ENCODE measurements at regions not wholly inside any gene's neighbourhood (a gene's known extent, or its start where the extent isn't known, plus 50 kb on each side); places are given as distances from the start of the nearest gene placed in this dataset.

GRCh38 chr20:24873025-24873620 lies 75.9 kb upstream of the CST7 start:
- DNase-seq: no peak

DNA sequence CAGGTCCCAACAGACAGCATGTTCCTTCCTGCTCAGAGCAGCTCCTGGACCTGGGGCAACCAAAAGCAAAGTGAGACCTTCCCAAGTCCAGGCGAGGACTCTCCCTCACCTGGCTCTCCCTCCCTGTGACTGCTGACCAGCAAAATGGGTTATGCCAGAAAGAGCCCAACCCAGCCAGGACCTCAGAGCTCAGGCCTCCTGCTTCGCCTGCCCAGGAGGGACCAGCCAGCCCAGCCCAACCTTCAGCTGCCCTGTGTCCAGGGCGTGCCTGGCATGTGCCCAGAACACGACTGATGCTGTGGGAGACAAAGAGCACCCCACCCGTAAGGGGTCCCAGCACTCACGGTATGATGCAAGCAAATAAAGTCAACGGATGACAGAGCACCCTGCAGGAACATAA lies 74.0 kb upstream of the CST7 start:
- no peak for DNase-seq

DNA sequence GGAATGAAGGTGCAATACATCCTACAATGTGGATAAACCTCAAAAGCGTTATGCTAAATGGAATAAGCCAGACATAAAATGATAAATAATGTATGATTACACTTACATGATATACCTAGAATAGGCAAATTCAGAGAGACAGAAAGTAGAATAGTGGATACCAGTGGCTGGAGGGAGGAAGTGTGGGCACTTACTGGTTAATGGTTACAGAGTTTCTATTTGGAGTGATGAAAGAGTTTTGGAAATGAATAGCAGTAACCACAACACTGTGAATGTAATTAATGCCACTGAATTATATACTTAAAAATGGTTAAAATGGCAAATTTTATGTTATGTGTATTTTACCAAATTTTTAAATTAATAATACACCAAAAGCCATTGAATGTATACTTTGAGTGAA lies 71.4 kb upstream of the CST7 start:
- DNase-seq: no peak

DNA sequence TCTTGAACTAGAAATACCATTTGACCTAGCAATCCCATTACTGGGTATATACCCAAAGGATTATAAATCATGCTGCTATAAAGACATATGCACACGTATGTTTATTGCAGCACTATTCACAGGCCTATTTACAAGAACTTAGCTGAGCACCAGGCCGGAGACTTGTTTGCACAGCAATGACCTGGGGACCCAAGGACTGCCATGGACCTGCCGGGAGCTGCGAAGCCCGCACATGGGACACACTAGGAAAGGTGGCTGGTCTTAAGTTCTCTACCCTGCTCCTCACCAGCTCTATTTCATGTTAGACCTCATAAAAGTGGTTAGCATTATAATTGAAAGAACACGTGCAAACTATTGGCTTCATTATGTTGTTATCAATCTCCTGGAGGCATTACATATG lies 70.4 kb upstream of the CST7 start:
- no peak for DNase-seq

DNA sequence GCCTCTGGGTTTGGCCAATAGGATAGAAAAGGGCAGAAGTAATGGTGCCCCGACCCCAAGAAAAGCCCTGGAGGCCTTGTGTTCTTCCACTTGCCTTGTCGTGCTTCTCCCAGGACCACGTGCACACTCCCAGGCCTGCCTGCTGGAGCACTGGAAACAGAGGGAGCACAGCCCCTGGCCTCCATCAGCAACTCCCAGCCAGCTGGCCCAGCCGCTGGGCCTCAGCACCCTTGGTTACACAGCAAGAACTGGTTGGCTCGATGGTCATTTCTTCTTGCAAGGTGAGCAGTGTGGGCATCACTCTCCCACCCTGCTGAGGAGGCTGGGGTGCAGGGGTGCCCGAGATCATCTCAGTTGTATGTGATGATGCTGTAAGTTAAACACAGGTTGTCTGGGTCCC lies 69.2 kb upstream of the CST7 start:
- DNase-seq: no peak

DNA sequence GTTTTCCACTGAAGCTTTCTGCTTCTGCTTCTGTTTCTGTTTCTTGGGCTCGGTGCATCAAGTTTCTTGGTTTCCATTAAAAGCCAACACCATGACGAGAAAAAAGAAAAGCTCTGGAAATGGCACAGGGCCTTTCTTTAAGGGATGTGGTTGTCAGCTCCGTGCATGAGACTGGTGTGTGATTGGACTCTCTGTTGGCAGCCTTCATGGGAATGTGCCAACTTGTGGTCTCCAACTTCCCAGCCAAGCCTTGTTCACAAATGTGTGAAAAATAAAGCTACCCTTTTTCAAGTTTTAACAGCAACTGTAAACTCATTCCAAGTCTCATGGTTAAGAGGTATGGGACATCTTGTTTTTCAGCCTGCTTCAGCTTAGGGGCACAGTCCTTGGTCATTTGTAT lies 68.7 kb upstream of the CST7 start:
- DNase-seq: no peak

DNA sequence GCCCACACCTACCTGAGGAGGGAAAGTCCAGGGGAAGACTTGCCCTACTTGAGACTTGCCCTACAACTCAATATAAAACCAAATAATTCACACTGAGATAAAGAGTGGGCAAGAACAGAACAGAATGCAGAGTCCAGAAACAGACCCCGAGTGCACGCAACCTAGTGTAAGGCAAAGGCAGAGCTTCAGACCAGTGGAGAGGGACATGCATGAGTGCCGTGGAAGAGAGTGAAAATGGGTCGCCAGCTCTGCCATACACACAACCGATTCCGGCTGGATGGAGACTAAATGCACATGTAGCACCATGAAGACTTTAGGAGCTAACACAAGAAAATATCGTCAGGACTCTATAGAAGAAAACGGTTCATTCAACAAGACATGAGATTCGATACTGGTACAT lies 58.8 kb upstream of the CST7 start:
- DNase-seq: no peak

- DNase-seq: no peak
Measured at GRCh38 chr20:24891546-24892393, 57.3 kb upstream of the CST7 start.

DNA sequence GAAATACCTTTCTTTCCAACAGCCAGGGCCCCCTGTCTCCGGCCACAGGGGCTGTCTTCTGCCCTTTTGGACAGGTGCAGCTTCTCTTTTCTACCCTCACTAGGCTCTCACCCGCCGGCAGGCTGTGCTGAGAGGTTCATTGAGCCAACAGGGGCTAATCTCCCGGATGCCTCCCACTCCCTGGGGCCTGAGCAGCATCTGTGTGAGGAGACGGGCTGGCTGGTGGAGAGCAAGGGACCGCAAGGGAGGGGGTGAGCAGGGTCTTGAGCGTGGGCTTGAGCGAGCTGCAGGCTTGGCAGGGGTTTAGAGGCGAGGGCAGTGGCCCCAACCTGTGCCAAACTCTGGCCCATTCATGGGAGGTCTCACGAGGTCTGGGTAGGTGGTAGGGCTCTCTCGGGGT lies 56.5 kb upstream of the CST7 start:
- no peak for DNase-seq

DNA sequence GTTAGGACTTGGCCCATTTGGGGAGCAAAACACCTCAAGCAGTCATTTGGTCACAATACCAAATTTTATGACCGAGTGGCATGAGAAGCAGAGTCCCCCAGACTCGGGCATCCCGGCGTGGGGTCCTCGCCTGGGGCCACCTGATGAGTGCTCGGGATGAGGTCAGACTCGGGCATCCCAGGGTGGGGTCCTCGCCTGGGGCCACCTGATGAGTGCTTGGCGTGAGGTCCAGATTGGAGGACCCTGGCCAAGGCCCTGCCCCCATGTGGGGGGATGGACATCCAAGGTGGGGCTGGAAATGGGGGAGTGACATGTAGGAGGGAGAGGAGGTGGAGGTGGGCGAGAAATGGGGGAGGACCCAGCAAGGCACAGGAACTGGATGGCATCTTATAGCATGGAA lies 56.1 kb upstream of the CST7 start:
- DNase-seq: no peak

GRCh38 chr20:24894488-24894887 lies 54.6 kb upstream of the CST7 start:
- no peak for DNase-seq

- no peak for DNase-seq
Measured at GRCh38 chr20:24894967-24895366, 54.1 kb upstream of the CST7 start.

GRCh38 chr20:24895431-24895830 lies 53.6 kb upstream of the CST7 start:
- no peak for DNase-seq

GRCh38 chr20:24895898-24896658 lies 53.0 kb upstream of the CST7 start:
- DNase-seq: no peak

- no peak for DNase-seq
Measured at GRCh38 chr20:24896984-24897383, 52.1 kb upstream of the CST7 start.

DNA sequence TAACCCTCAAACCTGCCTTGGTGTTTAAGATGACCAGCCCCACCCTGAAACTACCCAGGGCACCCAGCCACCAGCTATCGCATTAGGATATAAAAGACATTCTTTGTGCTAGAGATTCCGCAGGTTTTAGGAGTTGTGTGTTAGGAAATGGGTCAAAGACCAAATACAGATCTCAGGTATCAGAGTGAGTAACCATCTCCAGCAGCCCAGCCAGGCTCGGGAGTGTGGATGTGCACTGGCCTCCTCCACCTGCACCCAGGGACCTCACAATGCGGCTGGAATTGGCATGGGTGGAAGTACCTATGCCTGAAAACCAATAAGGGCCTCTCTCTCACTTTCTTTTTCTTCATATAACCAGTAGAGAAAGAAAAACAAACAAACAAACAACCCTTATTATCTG lies 51.1 kb upstream of the CST7 start:
- DNase-seq: no peak

DNA sequence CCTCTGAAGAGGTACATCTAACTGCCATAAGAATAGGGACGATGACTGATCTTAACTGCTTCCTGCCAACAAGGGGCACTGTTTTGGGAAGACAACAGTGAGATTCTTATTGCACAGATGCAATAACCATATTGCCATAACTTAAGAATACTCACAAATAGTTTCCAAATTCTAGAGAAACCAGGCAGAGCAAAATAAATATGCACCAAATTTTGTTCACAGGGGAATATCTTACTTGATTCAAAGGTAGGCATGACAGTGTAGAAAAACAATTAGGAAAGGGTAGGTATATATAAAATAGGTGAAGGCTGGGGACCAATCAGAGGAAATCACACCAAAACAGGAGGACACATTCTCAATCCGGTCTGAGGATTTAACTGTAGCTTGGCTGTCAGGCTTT lies 49.9 kb upstream of the CST7 start:
- no peak for DNase-seq

Measured in DMS 273 treated with DMSO at 0.1 percent for 48 hours (cell line).